H1 (cell line): ENCODE measurements at regions not wholly inside any gene's neighbourhood (a gene's known extent, or its start where the extent isn't known, plus 50 kb on each side); places are given as distances from the start of the nearest gene placed in this dataset.

ENCODE experiments used
- CTCF ChIA-PET: fragments of 300-600 bp; sonication (Branson Sonifier 250); formaldehyde crosslinking; loops from one replicate; lab custom pipeline; 2021; ENCODE audit not compliant: partially characterized antibody; lab: Charles Lee
- POLR2A ChIA-PET: fragments of 300-600 bp; sonication (Branson Sonifier 250); formaldehyde crosslinking; loops from one replicate; lab custom pipeline; 2021; ENCODE audit warnings: inconsistent platforms; ENCODE audit not compliant: partially characterized antibody; lab: Charles Lee
- DNase-seq, 2 experiments: peaks; one replicate each; pipeline versions ENCODE4 v3.0.0 to v3.0.0-alpha.2; 2010 to 2022; ENCODE audit warnings: low spot score in 2 of 2, low read depth in 1 of 2, mixed read lengths in 1 of 2
- FAIRE-seq: peaks from 2 replicates; lab custom pipeline; 2011; peaks lifted over from hg19 to GRCh38; lab: Jason Lieb, UNC
- H2AFZ ChIP-seq: 2 replicates; pipeline ENCODE4 v1.8.1; 2012; ENCODE audit warnings: low read length, inconsistent platforms
- H2AK5ac ChIP-seq: 2 replicates; pipeline ENCODE4 v1.6.1; 2013; ENCODE audit warnings: low read depth, low read length
- H2BK120ac ChIP-seq: replicated peaks from 2 replicates; pipeline ENCODE3; 2013; ENCODE audit warnings: low read depth, low read length, inconsistent platforms
- H2BK12ac ChIP-seq: 2 replicates; pipeline ENCODE4 v1.6.1; 2013; ENCODE audit warnings: low read depth, low read length
- H2BK15ac ChIP-seq: 2 replicates; pipeline ENCODE4 v1.6.1; 2013; ENCODE audit warnings: low read length
- H2BK20ac ChIP-seq: 2 replicates; pipeline ENCODE4 v1.6.1; 2013; ENCODE audit warnings: low read length
- H2BK5ac ChIP-seq: 2 replicates; pipeline ENCODE4 v1.6.1; 2013; ENCODE audit warnings: low read depth, low read length
- H3K14ac ChIP-seq: 2 replicates; pipeline ENCODE4 v1.6.1; 2013; ENCODE audit warnings: inconsistent platforms; ENCODE audit not compliant: insufficient read length
- H3K18ac ChIP-seq: 2 replicates; pipeline ENCODE4 v1.6.1; 2013; ENCODE audit warnings: low read length; ENCODE audit errors: extremely low read depth
- H3K23ac ChIP-seq: 2 replicates; pipeline ENCODE4 v1.6.1; 2013; ENCODE audit warnings: inconsistent platforms; ENCODE audit not compliant: insufficient read length
- H3K23me2 ChIP-seq: 2 replicates; pipeline ENCODE4 v1.6.1; 2013; ENCODE audit warnings: low read depth, low read length
- H3K27ac ChIP-seq: 2 replicates; pipeline ENCODE4 v1.6.1; 2011; ENCODE audit warnings: low read depth, low read length, inconsistent platforms
- H3K27me3 ChIP-seq, 4 experiments: replicated peaks in 1 of 4; 1 replicate in 1 of 4; 2 replicates in 3 of 4; pipeline versions ENCODE4 v1.6.1 to v1.8.1; 2011 to 2013; ENCODE audit warnings: low read length in 3 of 4, mild to moderate bottlenecking in 3 of 4, inconsistent platforms in 2 of 4, mixed read lengths in 2 of 4, moderate library complexity in 1 of 4; ENCODE audit not compliant: control insufficient read depth in 3 of 4, insufficient read depth in 3 of 4; ENCODE audit errors: extremely low read depth in 1 of 4
- H3K36me3 ChIP-seq, 4 experiments: 2 replicates each; pipeline versions ENCODE4 v1.6.1 to v1.8.1; 2011 to 2013; ENCODE audit warnings: mild to moderate bottlenecking in 4 of 4, low read length in 3 of 4, moderate library complexity in 2 of 4, control low read depth in 1 of 4, inconsistent platforms in 1 of 4; ENCODE audit not compliant: insufficient read depth in 4 of 4, control insufficient read depth in 2 of 4
- H3K4ac ChIP-seq: replicated peaks from 2 replicates; pipeline ENCODE3; 2013; ENCODE audit warnings: low read length, low read depth, mixed read lengths, inconsistent platforms; ENCODE audit not compliant: insufficient read length
- H3K4me1 ChIP-seq, 4 experiments: replicated peaks in 1 of 4; 1 replicate in 1 of 4; 2 replicates in 3 of 4; pipeline versions ENCODE4 v1.6.1 to v1.8.1; 2011 to 2013; ENCODE audit warnings: low read length in 3 of 4, inconsistent platforms in 2 of 4, mixed read lengths in 1 of 4; ENCODE audit not compliant: insufficient read depth in 4 of 4, control insufficient read depth in 3 of 4
- H3K4me2 ChIP-seq, 2 experiments: 2 replicates each; pipeline versions ENCODE4 v1.6.1 to v1.8.1; 2011 to 2013; ENCODE audit warnings: low read depth in 2 of 2, low read length in 2 of 2, control low read depth in 1 of 2, inconsistent platforms in 1 of 2, mild to moderate bottlenecking in 1 of 2; ENCODE audit not compliant: insufficient read depth in 1 of 2
- H3K4me3 ChIP-seq, 4 experiments: fragments of 200-600, 300-600 bp in 1 of 4; sonication (generic), shearing (Covaris generic), sonication (Bioruptor Twin) in 1 of 4; 2 replicates each; pipeline versions ENCODE4 v1.5.1 to v1.8.1; 2011 to 2016; ENCODE audit warnings: low read length in 4 of 4, low read depth in 3 of 4, control low read depth in 2 of 4, inconsistent platforms in 2 of 4, mild to moderate bottlenecking in 2 of 4, mixed read lengths in 1 of 4, moderate library complexity in 1 of 4; ENCODE audit not compliant: insufficient read depth in 2 of 4; ENCODE audit errors: extremely low read depth in 1 of 4
- H3K56ac ChIP-seq: replicated peaks from 2 replicates; pipeline ENCODE3; 2013; ENCODE audit warnings: low read depth, mild to moderate bottlenecking, mixed read lengths, low read length, inconsistent platforms; ENCODE audit not compliant: insufficient read length
- H3K79me1 ChIP-seq: 2 replicates; pipeline ENCODE4 v1.6.1; 2013; ENCODE audit warnings: low read depth, low read length, control low read depth
- H3K79me2 ChIP-seq, 2 experiments: 2 replicates each; pipeline versions ENCODE4 v1.6.1 to v1.8.1; 2012 to 2013; ENCODE audit warnings: low read length in 2 of 2, mild to moderate bottlenecking in 2 of 2, inconsistent platforms in 1 of 2; ENCODE audit not compliant: insufficient read depth in 2 of 2, control insufficient read depth in 1 of 2
- H3K9ac ChIP-seq, 4 experiments: replicated peaks in 1 of 4; 1 replicate in 1 of 4; 2 replicates in 3 of 4; pipeline versions ENCODE4 v1.6.1 to v1.8.1; 2011 to 2013; ENCODE audit warnings: low read depth in 3 of 4, low read length in 3 of 4, control low read depth in 2 of 4, mild to moderate bottlenecking in 2 of 4, moderate library complexity in 2 of 4, inconsistent platforms in 1 of 4; ENCODE audit errors: extremely low read depth in 1 of 4
- H3K9me3 ChIP-seq, 2 experiments: 2 replicates each; pipeline versions ENCODE4 v1.6.1 to v1.8.1; 2012 to 2013; ENCODE audit warnings: mild to moderate bottlenecking in 2 of 2, moderate library complexity in 2 of 2, control low read depth in 1 of 2, inconsistent platforms in 1 of 2, low read depth in 1 of 2, low read length in 1 of 2, mixed read lengths in 1 of 2; ENCODE audit not compliant: insufficient read depth in 2 of 2
- H4K20me1 ChIP-seq, 2 experiments: replicated peaks in 1 of 2; 2 replicates each; pipeline versions ENCODE3 to v1.8.1; 2011 to 2013; ENCODE audit warnings: inconsistent platforms in 2 of 2, low read length in 2 of 2, mild to moderate bottlenecking in 1 of 2; ENCODE audit not compliant: insufficient read depth in 2 of 2, control insufficient read depth in 1 of 2
- H4K5ac ChIP-seq: 2 replicates; pipeline ENCODE4 v1.6.1; 2013; ENCODE audit warnings: low read length, low read depth, mixed read lengths, inconsistent platforms; ENCODE audit not compliant: insufficient read length
- H4K8ac ChIP-seq: 2 replicates; pipeline ENCODE4 v1.8.0; 2013; ENCODE audit warnings: mild to moderate bottlenecking, moderate library complexity, low read length, inconsistent platforms; ENCODE audit not compliant: insufficient read depth; ENCODE audit errors: extremely low read depth
- H4K91ac ChIP-seq: replicated peaks from 2 replicates; pipeline ENCODE3; 2013; ENCODE audit warnings: low read length, mixed read lengths, inconsistent platforms; ENCODE audit not compliant: insufficient read length
- ATF3 ChIP-seq: IDR thresholded peaks from 2 replicates; pipeline ENCODE4 v1.6.1; 2011; ENCODE audit warnings: low read depth, mild to moderate bottlenecking, low read length; ENCODE audit not compliant: insufficient read depth
- BRCA1 ChIP-seq: IDR thresholded peaks from 2 replicates; pipeline ENCODE4 v1.6.1; 2012; ENCODE audit warnings: low read depth, low read length, improper control_type of control experiment
- CEBPB ChIP-seq: IDR thresholded peaks from 2 replicates; pipeline ENCODE4 v1.6.1; 2012; ENCODE audit warnings: low read depth, low read length
- CREB1 ChIP-seq: IDR thresholded peaks from 2 replicates; pipeline ENCODE4 v1.6.1; 2012; ENCODE audit warnings: inconsistent platforms
- JUND ChIP-seq: IDR thresholded peaks from 2 replicates; pipeline ENCODE4 v1.6.1; 2011; ENCODE audit warnings: mild to moderate bottlenecking, improper control_type of control experiment, low read length
- KDM1A ChIP-seq: fragments of 200-600, 300-600 bp; sonication (generic); IDR thresholded peaks from 2 replicates; pipeline ENCODE4 v1.7.1; 2016; ENCODE audit warnings: mild to moderate bottlenecking, low read length, borderline replicate concordance
- RXRA ChIP-seq: IDR thresholded peaks from 2 replicates; pipeline ENCODE4 v1.6.1; 2011; ENCODE audit warnings: low read depth, mild to moderate bottlenecking, low read length, moderate library complexity; ENCODE audit not compliant: insufficient read depth
- WGBS, 2 experiments: shearing (Covaris generic) in 1 of 2; methylation state at CpG; one replicate each; pipeline versions ENCODE4 v1.1.6 to v1.1.7; 2013 to 2015; ENCODE audit warnings: low lambda C conversion rate in 2 of 2, mixed read lengths in 2 of 2, inconsistent platforms in 1 of 2, low coverage in 1 of 2, missing lambda C conversion rate in 1 of 2; ENCODE audit not compliant: insufficient replicate concordance in 2 of 2, insufficient coverage in 1 of 2, insufficient read length in 1 of 2; ENCODE audit errors: extremely low coverage in 1 of 2, missing lambda C conversion rate in 1 of 2; 5-methylcytosine and 5-hydroxymethylcytosine counted together

GRCh38 chr7:130829415-130829814 lies 95.4 kb upstream of the KLF14 start:
- no peaks in the 10 kb centered on the region for H3K79me1 ChIP-seq
- H2BK12ac ChIP-seq = no peak overlapping the region
- H3K23me2 ChIP-seq = no peaks in the 10 kb centered on the region
- H3K4ac ChIP-seq = no peak overlapping the region
- no peak overlapping the region for H3K4me3 ChIP-seq
- H3K9me3 ChIP-seq = peaks cover 0 to 2% of the 10 kb centered on the region in 2 experiments; a peak in 1 of 4 replicates
- CTCF ChIA-PET = interaction anchor here (0.5 to 2.4 kb wide), 3 partner anchors 9 to 1042 kb away, joined by 3 to 9 read pairs (median 3); no protein-coding TSS in a partner anchor
- no peak for DNase-seq
- no peak overlapping the region for H4K5ac ChIP-seq
- H3K23ac ChIP-seq = no peak overlapping the region
- H2BK5ac ChIP-seq = no peak overlapping the region
- no peak overlapping the region for H4K91ac ChIP-seq
- no peaks in the 10 kb centered on the region for H3K4me1 ChIP-seq
- no peak overlapping the region for H2BK20ac ChIP-seq
- no peak overlapping the region for H3K27ac ChIP-seq
- no peak overlapping the region for H2BK15ac ChIP-seq
- H3K27me3 ChIP-seq = no peaks in the 10 kb centered on the region
- no peak overlapping the region for H3K14ac ChIP-seq
- no peak overlapping the region for H2AFZ ChIP-seq
- no peak overlapping the region for H3K18ac ChIP-seq
- no peak overlapping the region for H2BK120ac ChIP-seq
- TF ChIP-seq CEBPB = no peak
- no peak for TF ChIP-seq JUND
- no peak for TF ChIP-seq ATF3
- TF ChIP-seq CREB1 = no peak
- TF ChIP-seq BRCA1 = no peak
- no peak for TF ChIP-seq KDM1A
- TF ChIP-seq RXRA = no peak
- WGBS, 2 experiments = 87% methylated on average over 2 of the region's 2 CpGs; no CpG with 5 or more reads in 1 of the 2 experiments
- POLR2A ChIA-PET = no interaction called here
- H4K8ac ChIP-seq = no peak overlapping the region
- no peak overlapping the region for H3K9ac ChIP-seq
- no peaks in the 10 kb centered on the region for H4K20me1 ChIP-seq
- H3K79me2 ChIP-seq = no peaks in the 10 kb centered on the region
- no peaks in the 10 kb centered on the region for H3K36me3 ChIP-seq
- H3K56ac ChIP-seq = no peak overlapping the region
- no peak overlapping the region for H2AK5ac ChIP-seq
- H3K4me2 ChIP-seq = no peak overlapping the region
- FAIRE-seq = no peak
